ENCODE measurements at regions not wholly inside any gene's neighbourhood (a gene's known extent, or its start where the extent isn't known, plus 50 kb on each side); places are given as distances from the start of the nearest gene placed in this dataset.

GRCh38 chr5:5886353-5886752 lies 463.9 kb downstream of the ICE1 start:
- H3K9me3 ChIP-seq (replicated peaks; ENCODE audit: control insufficient read depth, insufficient read depth, low read length), result no peaks in the 10 kb centered on the region
- H3K27ac ChIP-seq (ENCODE audit: insufficient read depth, low read depth, low read length), result no peak overlapping the region
- H3K4me3 ChIP-seq (replicated peaks in 1 of 3; ENCODE audit: insufficient read depth in 1 of 3, low read depth in 1 of 3, low read length in 3 of 3), result no peak overlapping the region
- H3K36me3 ChIP-seq (ENCODE audit: control insufficient read depth in 2 of 2, extremely low read depth in 1 of 2, insufficient read depth in 2 of 2, low read length in 2 of 2), result no peaks in the 10 kb centered on the region
- H4K20me1 ChIP-seq (replicated peaks; ENCODE audit: control insufficient read depth, extremely low read depth, insufficient read depth, low read length), result no peaks in the 10 kb centered on the region
- intact Hi-C loops (cut with micrococcal nuclease), result no loop called here
- FAIRE-seq (no peak), DNase-seq (ENCODE audit: low read depth, low spot score) (no peak)
- H3K4me1 ChIP-seq (ENCODE audit: control insufficient read depth, extremely low read depth, insufficient read depth, low read length), result no peaks in the 10 kb centered on the region
- H3K79me2 ChIP-seq (ENCODE audit: control insufficient read depth, insufficient read depth, low read length), result no peaks in the 10 kb centered on the region
- no peak for TF ChIP-seq POLR2A (IDR thresholded peaks at IDR 0.05; ENCODE audit: low read depth, low read length)
- no peak for TF ChIP-seq MAX (IDR thresholded peaks at IDR 0.05; ENCODE audit: insufficient read depth, insufficient read length)
- TF ChIP-seq CTCF (IDR thresholded peaks at IDR 0.05; ENCODE audit: extremely low read depth in 1 of 2, insufficient read depth in 1 of 2, low read depth in 1 of 2, low read length in 2 of 2), result no peak
- TF ChIP-seq FOS (IDR thresholded peaks at IDR 0.05; ENCODE audit: borderline replicate concordance, insufficient read depth, low read length), result no peak
- TF ChIP-seq GATA2 (IDR thresholded peaks at IDR 0.05; ENCODE audit: insufficient read depth, insufficient read length, low read depth, low read length), result no peak
- TF ChIP-seq POLR2AphosphoS5 (IDR thresholded peaks at IDR 0.05; ENCODE audit: insufficient read depth, low read depth, low read length), result no peak
- no peak for TF ChIP-seq MYC (IDR thresholded peaks at IDR 0.05; ENCODE audit: low read depth, low read length)
- no peak for TF ChIP-seq EZH2 (IDR thresholded peaks at IDR 0.05; ENCODE audit: borderline replicate concordance, low read depth, low read length, severe bottlenecking)
- no peak for TF ChIP-seq JUN (IDR thresholded peaks at IDR 0.05; ENCODE audit: borderline replicate concordance, insufficient read depth, insufficient read length, low read depth)
- dilution Hi-C loops (cut with MboI; ENCODE audit: extremely low pct_ligation_motif_present, low sequenced_read_pairs), result no loop called here
- H3K9ac ChIP-seq (replicated peaks; ENCODE audit: extremely low read depth, insufficient read depth, low read length), result no peak overlapping the region
- no peaks in the 10 kb centered on the region for H3K27me3 ChIP-seq (ENCODE audit: control insufficient read depth in 2 of 2, insufficient read depth in 2 of 2, low read length in 2 of 2)
- ChIA-PET POLR2A (no interaction called here), CTCF (no interaction called here)
- H3K9me1 ChIP-seq (replicated peaks; ENCODE audit: control insufficient read depth, extremely low read depth, insufficient read depth, low read length), result no peaks in the 10 kb centered on the region
- no peak overlapping the region for H2AFZ ChIP-seq (ENCODE audit: low read depth, low read length)
- no peak overlapping the region for H3K4me2 ChIP-seq (ENCODE audit: insufficient read depth, low read length)
- BruUV-seq (replicated peaks), result no TSS peak
